Cardiac muscle cell (in vitro differentiated cells and primary cell): ENCODE measurements at regions not wholly inside any gene's neighbourhood (a gene's known extent, or its start where the extent isn't known, plus 50 kb on each side); places are given as distances from the start of the nearest gene placed in this dataset.

Experiments used
- DNase-seq, 2 donors: peaks; one replicate each; pipeline versions ENCODE4 v3.0.0 to v3.0.0-alpha.2; 2010 to 2017; ENCODE audit warnings: low read depth in 1 of 2, low spot score in 1 of 2
- H3K27ac ChIP-seq: fragments of 200-600 bp; sonication (generic); 2 replicates; pipeline ENCODE4 v1.5.1; 2016
- H3K27me3 ChIP-seq: fragments of 200-600 bp; sonication (generic); 2 replicates; pipeline ENCODE4 v1.6.0; 2016; ENCODE audit warnings: control low read depth
- H3K36me3 ChIP-seq: fragments of 200-600 bp; sonication (generic); 2 replicates; pipeline ENCODE4 v1.5.1; 2016; ENCODE audit warnings: control low read depth
- H3K4me1 ChIP-seq: fragments of 200-600 bp; sonication (generic); 2 replicates; pipeline ENCODE4 v1.8.1; 2017; ENCODE audit warnings: low read depth, mild to moderate bottlenecking, mixed run types
- H3K4me3 ChIP-seq: fragments of 200-600 bp; sonication (generic); 2 replicates; pipeline ENCODE4 v1.5.1; 2016; ENCODE audit warnings: mild to moderate bottlenecking
- H3K9me3 ChIP-seq: fragments of 200-600 bp; sonication (generic); 2 replicates; pipeline ENCODE4 v1.5.1; 2017; ENCODE audit warnings: low read depth, mild to moderate bottlenecking, control low read depth
- TF ChIP-seq, protein P1 (sequence below): IDR thresholded peaks from 2 replicates; pipeline ENCODE4 v1.5.1; 2012; ENCODE audit warnings: low read depth, mild to moderate bottlenecking, low read length

GRCh38 chr18:78822171-78822948 lies 157.3 kb upstream of the SALL3 start:
- H3K9me3 ChIP-seq = no peaks in the 10 kb centered on the region
- no peak for DNase-seq
- TF ChIP-seq, protein P1, sequence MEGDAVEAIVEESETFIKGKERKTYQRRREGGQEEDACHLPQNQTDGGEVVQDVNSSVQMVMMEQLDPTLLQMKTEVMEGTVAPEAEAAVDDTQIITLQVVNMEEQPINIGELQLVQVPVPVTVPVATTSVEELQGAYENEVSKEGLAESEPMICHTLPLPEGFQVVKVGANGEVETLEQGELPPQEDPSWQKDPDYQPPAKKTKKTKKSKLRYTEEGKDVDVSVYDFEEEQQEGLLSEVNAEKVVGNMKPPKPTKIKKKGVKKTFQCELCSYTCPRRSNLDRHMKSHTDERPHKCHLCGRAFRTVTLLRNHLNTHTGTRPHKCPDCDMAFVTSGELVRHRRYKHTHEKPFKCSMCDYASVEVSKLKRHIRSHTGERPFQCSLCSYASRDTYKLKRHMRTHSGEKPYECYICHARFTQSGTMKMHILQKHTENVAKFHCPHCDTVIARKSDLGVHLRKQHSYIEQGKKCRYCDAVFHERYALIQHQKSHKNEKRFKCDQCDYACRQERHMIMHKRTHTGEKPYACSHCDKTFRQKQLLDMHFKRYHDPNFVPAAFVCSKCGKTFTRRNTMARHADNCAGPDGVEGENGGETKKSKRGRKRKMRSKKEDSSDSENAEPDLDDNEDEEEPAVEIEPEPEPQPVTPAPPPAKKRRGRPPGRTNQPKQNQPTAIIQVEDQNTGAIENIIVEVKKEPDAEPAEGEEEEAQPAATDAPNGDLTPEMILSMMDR = no peak

DNA sequence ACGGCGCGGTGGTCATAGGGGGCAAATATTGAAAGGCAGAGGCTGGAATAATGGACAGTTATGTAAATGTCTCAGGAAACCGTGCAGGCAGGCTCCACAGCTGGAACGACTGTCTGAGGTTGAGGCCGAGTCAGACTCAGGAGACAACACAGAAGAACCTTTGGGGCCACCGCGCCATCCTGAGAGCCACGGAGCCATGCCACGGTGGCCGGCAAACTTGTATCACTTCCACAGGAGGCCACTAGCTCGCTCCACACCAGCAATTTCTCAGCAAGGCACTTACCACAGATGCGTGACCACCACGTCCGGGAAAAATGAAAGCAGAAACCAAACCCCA lies 156.7 kb upstream of the SALL3 start:
- no peak overlapping the region for H3K27ac ChIP-seq
- no peaks in the 10 kb centered on the region for H3K36me3 ChIP-seq
- no peak for DNase-seq
- peaks cover under 1% of the 10 kb centered on the region for H3K4me1 ChIP-seq
- TF ChIP-seq, protein P1 = no peak
- H3K9me3 ChIP-seq = no peaks in the 10 kb centered on the region
- no peaks in the 10 kb centered on the region for H3K27me3 ChIP-seq
- no peak overlapping the region for H3K4me3 ChIP-seq

More at GRCh38 chr18:78822171-78822948, 157.3 kb upstream of the SALL3 start:
- Histone ChIP-seq H3K4me3 (no peak overlapping the region), H3K36me3 (no peaks in the 10 kb centered on the region), H3K4me1 (no peaks in the 10 kb centered on the region), H3K27ac (no peak overlapping the region), H3K27me3 (no peaks in the 10 kb centered on the region)

DNA sequence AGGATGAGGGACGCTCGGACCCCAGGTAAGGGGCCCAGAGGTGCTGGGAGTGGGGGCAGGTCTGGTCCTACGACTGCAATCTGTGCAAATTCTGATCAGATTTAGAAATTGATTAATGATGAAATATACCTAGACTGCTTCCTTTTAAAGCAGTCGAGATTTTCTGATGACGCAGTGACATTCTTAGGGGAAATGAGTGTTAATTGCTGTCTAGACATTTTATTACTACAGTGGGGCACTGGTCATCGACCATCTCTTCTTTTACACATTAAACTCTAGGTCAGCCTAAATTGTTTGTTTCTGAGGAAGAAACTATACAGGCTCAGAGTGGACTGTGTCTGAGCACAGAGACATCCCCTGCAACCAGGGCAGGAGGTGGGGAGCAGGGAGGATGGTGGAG lies 154.4 kb upstream of the SALL3 start:
- peaks cover 7% of the 10 kb centered on the region for H3K4me1 ChIP-seq
- TF ChIP-seq, protein P1 = no peak

GRCh38 chr18:78826631-78827030 lies 153.0 kb upstream of the SALL3 start:
- H3K27ac ChIP-seq = no peak overlapping the region
- H3K4me3 ChIP-seq = no peak overlapping the region
- no peaks in the 10 kb centered on the region for H3K9me3 ChIP-seq
- H3K36me3 ChIP-seq = no peaks in the 10 kb centered on the region
- TF ChIP-seq, protein P1 = no peak
- no peak for DNase-seq
- H3K4me1 ChIP-seq = peaks cover 7% of the 10 kb centered on the region
- H3K27me3 ChIP-seq = no peaks in the 10 kb centered on the region

More for the DNA sequence above, 154.4 kb upstream of the SALL3 start:
- Histone ChIP-seq H3K27ac (no peak overlapping the region), H3K27me3 (no peaks in the 10 kb centered on the region), H3K4me3 (no peak overlapping the region), H3K36me3 (no peaks in the 10 kb centered on the region), H3K9me3 (no peaks in the 10 kb centered on the region)
- no peak for DNase-seq

- Histone ChIP-seq H3K4me3 (no peak overlapping the region), H3K9me3 (no peaks in the 10 kb centered on the region), H3K27me3 (no peaks in the 10 kb centered on the region), H3K4me1 (peaks cover 7% of the 10 kb centered on the region), H3K27ac (no peak overlapping the region), H3K36me3 (no peaks in the 10 kb centered on the region)
- TF ChIP-seq, protein P1 = no peak
- DNase-seq = no peak
Measured at GRCh38 chr18:78827141-78827540, 152.5 kb upstream of the SALL3 start.
